H9 (cell line): ENCODE measurements at regions not wholly inside any gene's neighbourhood (a gene's known extent, or its start where the extent isn't known, plus 50 kb on each side); places are given as distances from the start of the nearest gene placed in this dataset.

ENCODE experiments used
- DNase-seq: peaks from one replicate; pipeline ENCODE4 v3.0.0-alpha.2; 2017
- H2AFZ ChIP-seq: one replicate; pipeline ENCODE4 v1.6.1; 2013; ENCODE audit warnings: mild to moderate bottlenecking, low read length, control low read depth, moderate library complexity
- H2AK5ac ChIP-seq: 2 replicates; pipeline ENCODE4 v1.6.1; 2013; ENCODE audit warnings: low read length, control low read depth, mixed read lengths; ENCODE audit not compliant: insufficient read length
- H2BK120ac ChIP-seq: one replicate; pipeline ENCODE4 v1.6.1; 2013; ENCODE audit warnings: low read depth, mild to moderate bottlenecking, low read length, control low read depth, inconsistent platforms; ENCODE audit not compliant: poor library complexity, severe bottlenecking
- H2BK12ac ChIP-seq: 2 replicates; pipeline ENCODE4 v1.6.1; 2013; ENCODE audit warnings: low read length, control low read depth, mixed read lengths, low read depth; ENCODE audit not compliant: insufficient read length
- H2BK15ac ChIP-seq: 2 replicates; pipeline ENCODE4 v1.6.1; 2013; ENCODE audit warnings: low read depth, low read length, control low read depth
- H2BK20ac ChIP-seq: one replicate; pipeline ENCODE4 v1.6.1; 2013; ENCODE audit warnings: low read depth, mild to moderate bottlenecking, low read length, control low read depth, inconsistent platforms; ENCODE audit not compliant: poor library complexity, severe bottlenecking
- H2BK5ac ChIP-seq: 2 replicates; pipeline ENCODE4 v1.6.1; 2013; ENCODE audit warnings: low read length, control low read depth, mixed read lengths; ENCODE audit not compliant: insufficient read length
- H3K14ac ChIP-seq: 2 replicates; pipeline ENCODE4 v1.6.1; 2013; ENCODE audit warnings: low read length, control low read depth; ENCODE audit not compliant: insufficient read depth
- H3K18ac ChIP-seq: 2 replicates; pipeline ENCODE4 v1.6.1; 2013; ENCODE audit warnings: low read depth, mild to moderate bottlenecking, mixed read lengths, low read length, control low read depth; ENCODE audit not compliant: insufficient read length
- H3K23ac ChIP-seq: 2 replicates; pipeline ENCODE4 v1.6.1; 2013; ENCODE audit warnings: low read length, control low read depth, mixed read lengths, low read depth; ENCODE audit not compliant: insufficient read length
- H3K23me2 ChIP-seq: 2 replicates; pipeline ENCODE4 v1.6.1; 2013; ENCODE audit warnings: low read depth, mild to moderate bottlenecking, mixed read lengths, low read length, control low read depth; ENCODE audit not compliant: insufficient read length, poor library complexity, severe bottlenecking
- H3K27ac ChIP-seq: 2 replicates; pipeline ENCODE4 v1.5.1; 2013; ENCODE audit warnings: low read length, control low read depth, mixed read lengths, low read depth; ENCODE audit not compliant: insufficient read length
- H3K27me3 ChIP-seq: 2 replicates; pipeline ENCODE4 v1.6.1; 2013; ENCODE audit warnings: low read length, control low read depth, inconsistent platforms; ENCODE audit not compliant: insufficient read depth
- H3K4ac ChIP-seq: 2 replicates; pipeline ENCODE4 v1.6.1; 2013; ENCODE audit warnings: low read depth, mild to moderate bottlenecking, control low read depth, inconsistent platforms, low read length, moderate library complexity
- H3K4me1 ChIP-seq: 2 replicates; pipeline ENCODE4 v1.6.1; 2013; ENCODE audit warnings: low read length, control low read depth, inconsistent platforms; ENCODE audit not compliant: insufficient read depth
- H3K4me2 ChIP-seq: 2 replicates; pipeline ENCODE4 v1.6.1; 2013; ENCODE audit warnings: low read length, control low read depth, mixed read lengths; ENCODE audit not compliant: insufficient read length, insufficient read depth
- H3K56ac ChIP-seq: 2 replicates; pipeline ENCODE4 v1.6.1; 2013; ENCODE audit warnings: low read depth, mild to moderate bottlenecking, mixed read lengths, low read length, control low read depth; ENCODE audit not compliant: insufficient read length
- H3K79me1 ChIP-seq: 2 replicates; pipeline ENCODE4 v1.6.1; 2013; ENCODE audit warnings: low read depth, mild to moderate bottlenecking, moderate library complexity, low read length, control low read depth, inconsistent platforms; ENCODE audit not compliant: insufficient read depth, poor library complexity, severe bottlenecking
- H3K79me2 ChIP-seq: 2 replicates; pipeline ENCODE4 v1.6.1; 2013; ENCODE audit warnings: low read length, control low read depth, inconsistent platforms; ENCODE audit not compliant: insufficient read depth
- H3K9ac ChIP-seq: 2 replicates; pipeline ENCODE4 v1.6.1; 2013; ENCODE audit warnings: low read length, control low read depth, mixed read lengths; ENCODE audit not compliant: insufficient read length; ENCODE audit errors: extremely low read depth
- H3K9me3 ChIP-seq: one replicate; pipeline ENCODE4 v1.6.1; 2013; ENCODE audit warnings: low read depth, low read length, inconsistent platforms; ENCODE audit not compliant: control insufficient read depth
- H3T11ph ChIP-seq: one replicate; pipeline ENCODE4 v1.6.1; 2013; ENCODE audit warnings: mild to moderate bottlenecking, low read length, control low read depth, inconsistent platforms
- H4K20me1 ChIP-seq: one replicate; pipeline ENCODE4 v1.6.1; 2013; ENCODE audit not compliant: control insufficient read depth, insufficient read length, insufficient read depth
- H4K5ac ChIP-seq: 2 replicates; pipeline ENCODE4 v1.6.1; 2013; ENCODE audit warnings: low read depth, mild to moderate bottlenecking, mixed read lengths, low read length, control low read depth; ENCODE audit not compliant: insufficient read length
- H4K8ac ChIP-seq: replicated peaks from 2 replicates; pipeline ENCODE4 v1.6.1; 2013; ENCODE audit warnings: low read length, control low read depth, mixed read lengths, low read depth; ENCODE audit not compliant: insufficient read length
- H4K91ac ChIP-seq: 2 replicates; pipeline ENCODE4 v1.6.1; 2013; ENCODE audit warnings: low read depth, mild to moderate bottlenecking, moderate library complexity, mixed read lengths, low read length, control low read depth; ENCODE audit not compliant: insufficient read length
- H3K27ac Mint-ChIP-seq, 3 experiments: 2 replicates in 2 of 3; 3 replicates in 1 of 3; pipeline ENCODE4 v1.8.0; 2020 to 2021; ENCODE audit warnings: mixed read lengths in 3 of 3, mild to moderate bottlenecking in 1 of 3, moderate library complexity in 1 of 3
- H3K27me3 Mint-ChIP-seq: 2 replicates; pipeline ENCODE4 v1.8.0; 2021; ENCODE audit warnings: low read depth, mild to moderate bottlenecking, moderate library complexity, mixed read lengths
- H3K36me3 Mint-ChIP-seq, 3 experiments: 2 replicates in 2 of 3; 3 replicates in 1 of 3; pipeline ENCODE4 v1.8.0; 2020 to 2021; ENCODE audit warnings: low read depth in 3 of 3, mixed read lengths in 3 of 3; ENCODE audit not compliant: insufficient read depth in 1 of 3
- H3K4me1 Mint-ChIP-seq, 2 experiments: 2 replicates each; pipeline ENCODE4 v1.8.0; 2020; ENCODE audit warnings: mixed read lengths in 2 of 2
- H3K4me3 Mint-ChIP-seq, 2 experiments: 2 replicates in 1 of 2; 3 replicates in 1 of 2; pipeline ENCODE4 v1.8.0; 2020 to 2021; ENCODE audit warnings: mild to moderate bottlenecking in 2 of 2, mixed read lengths in 2 of 2, moderate library complexity in 1 of 2
- H3K9me3 Mint-ChIP-seq, 2 experiments: 2 replicates in 1 of 2; 3 replicates in 1 of 2; pipeline ENCODE4 v1.8.0; 2020; ENCODE audit warnings: mild to moderate bottlenecking in 2 of 2, mixed read lengths in 2 of 2, moderate library complexity in 1 of 2
- WGBS: extraction: QIAGEN DNeasy Blood & Tissue Kit; methylation state at CpG from one replicate; pipeline ENCODE4 v1.1.7; 2013; ENCODE audit warnings: missing lambda C conversion rate, low lambda C conversion rate, mixed read lengths; ENCODE audit not compliant: insufficient read length; ENCODE audit errors: extremely low coverage; 5-methylcytosine and 5-hydroxymethylcytosine counted together
- TF ChIP-seq, protein P1 (sequence below): fragments of 200-600 bp; sonication (generic); conservative IDR thresholded peaks from 3 replicates; pipeline ENCODE4 v1.8.0; 2021; ENCODE audit warnings: antibody characterized with exemption, mild to moderate bottlenecking

DNA sequence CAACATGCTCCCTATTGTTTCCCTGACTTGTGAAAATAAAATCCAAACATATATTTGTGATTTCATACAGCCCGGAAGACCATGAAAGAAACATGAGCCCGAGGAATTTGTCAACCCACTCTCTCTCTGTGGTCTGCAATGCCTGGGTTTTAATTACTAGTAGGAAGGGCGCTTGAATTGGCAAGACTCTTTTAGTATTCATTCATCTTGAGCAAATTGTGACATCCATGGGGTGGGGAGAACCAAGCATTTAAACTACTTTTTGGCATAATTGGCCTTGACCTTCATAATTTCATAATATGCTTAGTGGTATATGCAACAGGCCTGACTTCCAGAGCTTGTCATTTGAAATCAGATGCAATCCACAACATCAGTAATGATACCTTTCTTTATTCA, 142.4 kb upstream of the BMPER start:
- H3K56ac ChIP-seq, result no peak overlapping the region
- no peaks in the 10 kb centered on the region for H3K9me3 ChIP-seq
- no peaks in the 10 kb centered on the region; the same call in 1 of the 2 replicates for H3K27me3 ChIP-seq
- no peak overlapping the region for H2AK5ac ChIP-seq
- no peak for DNase-seq
- H3K27me3 Mint-ChIP-seq, result no peaks in the 10 kb centered on the region
- no peak overlapping the region for H2BK20ac ChIP-seq
- no peak overlapping the region for H2BK12ac ChIP-seq
- H3K79me2 ChIP-seq, result no peaks in the 10 kb centered on the region
- H4K20me1 ChIP-seq, result no peaks in the 10 kb centered on the region
- H3K23ac ChIP-seq, result no peak overlapping the region
- WGBS, result no CpG with 5 or more reads among the region's 3 CpGs
- no peak overlapping the region for H2BK120ac ChIP-seq
- H3K4me1 Mint-ChIP-seq, result peaks cover 25 to 26% of the 10 kb centered on the region in 2 experiments
- H2BK5ac ChIP-seq, result no peak overlapping the region
- H3K23me2 ChIP-seq, result no peaks in the 10 kb centered on the region
- no peaks in the 10 kb centered on the region for H3K79me1 ChIP-seq
- H2AFZ ChIP-seq, result no peak overlapping the region
- no peaks in the 10 kb centered on the region for H3K9me3 Mint-ChIP-seq
- no peak overlapping the region for H4K91ac ChIP-seq
- H3K4me2 ChIP-seq, result no peak overlapping the region
- TF ChIP-seq, protein P1, sequence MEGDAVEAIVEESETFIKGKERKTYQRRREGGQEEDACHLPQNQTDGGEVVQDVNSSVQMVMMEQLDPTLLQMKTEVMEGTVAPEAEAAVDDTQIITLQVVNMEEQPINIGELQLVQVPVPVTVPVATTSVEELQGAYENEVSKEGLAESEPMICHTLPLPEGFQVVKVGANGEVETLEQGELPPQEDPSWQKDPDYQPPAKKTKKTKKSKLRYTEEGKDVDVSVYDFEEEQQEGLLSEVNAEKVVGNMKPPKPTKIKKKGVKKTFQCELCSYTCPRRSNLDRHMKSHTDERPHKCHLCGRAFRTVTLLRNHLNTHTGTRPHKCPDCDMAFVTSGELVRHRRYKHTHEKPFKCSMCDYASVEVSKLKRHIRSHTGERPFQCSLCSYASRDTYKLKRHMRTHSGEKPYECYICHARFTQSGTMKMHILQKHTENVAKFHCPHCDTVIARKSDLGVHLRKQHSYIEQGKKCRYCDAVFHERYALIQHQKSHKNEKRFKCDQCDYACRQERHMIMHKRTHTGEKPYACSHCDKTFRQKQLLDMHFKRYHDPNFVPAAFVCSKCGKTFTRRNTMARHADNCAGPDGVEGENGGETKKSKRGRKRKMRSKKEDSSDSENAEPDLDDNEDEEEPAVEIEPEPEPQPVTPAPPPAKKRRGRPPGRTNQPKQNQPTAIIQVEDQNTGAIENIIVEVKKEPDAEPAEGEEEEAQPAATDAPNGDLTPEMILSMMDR, result no peak
- H3K4ac ChIP-seq, result no peak overlapping the region
- no peak overlapping the region for H2BK15ac ChIP-seq
- H3K18ac ChIP-seq, result no peak overlapping the region
- no peak overlapping the region for H3K27ac ChIP-seq
- no peak overlapping the region for H3K9ac ChIP-seq
- no peaks in the 10 kb centered on the region for H3K36me3 Mint-ChIP-seq
- H3K27ac Mint-ChIP-seq, result no peak overlapping the region
- H3K4me1 ChIP-seq, result peaks cover 3% of the 10 kb centered on the region; the same call in 1 of the 2 replicates
- no peak overlapping the region for H4K8ac ChIP-seq
- no peak overlapping the region for H3K14ac ChIP-seq
- no peak overlapping the region for H4K5ac ChIP-seq
- H3T11ph ChIP-seq, result no peak overlapping the region
- H3K4me3 Mint-ChIP-seq, result no peak overlapping the region
